ENCODE measurements at regions not wholly inside any gene's neighbourhood (a gene's known extent, or its start where the extent isn't known, plus 50 kb on each side); places are given as distances from the start of the nearest gene placed in this dataset.

- H3K27ac ChIP-seq (ENCODE audit: low read depth, low read length) = no peak overlapping the region
Observed at GRCh38 chr15:88400084-88400483, 67.1 kb downstream of the MRPL46 start.

More at GRCh38 chr15:88400084-88400483, 67.1 kb downstream of the MRPL46 start:
- intact Hi-C loops (cut with micrococcal nuclease) = no loop called here
- ChIA-PET RAD21 (ENCODE audit: low non-redundant PET in 1 of 2, low total read pairs in 2 of 2, uncharacterized antibody in 2 of 2, unreplicated experiment in 2 of 2) (no interaction called here), CTCF (no interaction called here), POLR2A (no interaction called here)
- H3K9me3 ChIP-seq (ENCODE audit: control insufficient read depth in 1 of 2, insufficient read depth in 1 of 2, low read depth in 1 of 2, low read length in 2 of 2) = no peaks in the 10 kb centered on the region
- H3K9ac ChIP-seq (ENCODE audit: low read length) = no peak overlapping the region
- no peak for ATAC-seq
- H3K36me3 ChIP-seq (ENCODE audit: control insufficient read depth in 1 of 2, insufficient read depth in 2 of 2, low read length in 2 of 2) = no peaks in the 10 kb centered on the region
- no peak overlapping the region for H3K4me3 ChIP-seq (replicated peaks in 1 of 2; ENCODE audit: low read depth in 1 of 2, low read length in 2 of 2)
- H3K27me3 ChIP-seq (ENCODE audit: insufficient read depth, low read length) = peaks cover 43% of the 10 kb centered on the region
- H4K20me1 ChIP-seq (ENCODE audit: insufficient read depth) = no peaks in the 10 kb centered on the region
- H3K4me1 ChIP-seq (ENCODE audit: control insufficient read depth in 1 of 2, insufficient read depth in 2 of 2, low read length in 2 of 2) = no peaks in the 10 kb centered on the region
- BruUV-seq (replicated peaks) = no TSS peak
- TF ChIP-seq SIN3A (IDR thresholded peaks at IDR 0.05; ENCODE audit: low read depth) (no peak), RAD21 (IDR thresholded peaks at IDR 0.05; ENCODE audit: low read depth) (no peak), POLR2A (IDR thresholded peaks at IDR 0.05; ENCODE audit: borderline replicate concordance, extremely low read depth, insufficient read depth, insufficient read length) (no peak), SRF (IDR thresholded peaks at IDR 0.05; ENCODE audit: low read depth) (no peak), SP1 (IDR thresholded peaks at IDR 0.05; ENCODE audit: low read depth) (no peak), FOSL1 (IDR thresholded peaks at IDR 0.05; ENCODE audit: low read depth) (no peak), MAX (IDR thresholded peaks at IDR 0.05) (no peak), ZFX (IDR thresholded peaks at IDR 0.05) (no peak), EZH2phosphoT487 (IDR thresholded peaks at IDR 0.05; ENCODE audit: borderline replicate concordance) (no peak), CEBPB (IDR thresholded peaks at IDR 0.05; ENCODE audit: low read depth) (no peak), REST (IDR thresholded peaks at IDR 0.05; ENCODE audit: low read depth) (no peak), ZNF274 (IDR thresholded peaks at IDR 0.05; ENCODE audit: low read depth, low read length) (no peak), CTCF (IDR thresholded peaks at IDR 0.05 in 2 of 3, conservative IDR thresholded peaks at IDR 0.05 in 1 of 3; ENCODE audit: borderline replicate concordance in 1 of 3, insufficient read depth in 1 of 3, low read depth in 2 of 3, low read length in 2 of 3) (no peak), ATF3 (IDR thresholded peaks at IDR 0.05) (no peak), EGR1 (IDR thresholded peaks at IDR 0.05; ENCODE audit: low read depth) (no peak)
- H3K79me2 ChIP-seq (ENCODE audit: insufficient read depth, low read length) = no peaks in the 10 kb centered on the region
- no peaks in the 10 kb centered on the region for H3K9me2 ChIP-seq (ENCODE audit: insufficient read depth)
- no peak for DNase-seq (ENCODE audit: low read depth, low spot score)
- no peak overlapping the region for H3K4me2 ChIP-seq (ENCODE audit: low read length)
- no peak overlapping the region for H2AFZ ChIP-seq (ENCODE audit: low read depth, low read length, poor library complexity, severe bottlenecking)
